K562 (cell line): ENCODE measurements at regions not wholly inside any gene's neighbourhood (a gene's known extent, or its start where the extent isn't known, plus 50 kb on each side); places are given as distances from the start of the nearest gene placed in this dataset.

Experiments
- ATAC-seq: fragments of 200-7000 bp; cut with Tn5 transposase; 3 replicates; pipeline ENCODE4 v1.9.1; 2020; ENCODE audit warnings: moderate library complexity
- BruUV-seq: library from RNA; stranded (reverse); fragments of 400-500 nt; replicated peaks from 2 replicates; lab custom pipeline; 2021; lab: Mats Ljungman, UMichigan
- CTCF ChIA-PET: fragments of 300-600 bp; formaldehyde crosslinking; extraction: SDS; loops from one replicate; lab custom pipeline; 2021; ENCODE audit warnings: low intra/inter-chr PET ratio; lab: Yijun Ruan, JAX
- POLR2A ChIA-PET: fragments of 300-600, 350-650 bp; sonication (Branson Sonifier 250); formaldehyde crosslinking; extraction: SDS; loops from one replicate; lab custom pipeline; 2021; ENCODE audit warnings: antibody characterized with exemption, inconsistent platforms; lab: Yijun Ruan, JAX
- DNase-seq, 4 experiments: peaks; one replicate each; pipeline versions ENCODE4 v3.0.0 to v3.0.0-alpha.2; 2011 to 2018; ENCODE audit warnings: low spot score in 3 of 4, mixed read lengths in 3 of 4; ENCODE audit errors: extremely low read depth in 1 of 4
- FAIRE-seq: peaks from 2 replicates; lab custom pipeline; 2011; peaks lifted over from hg19 to GRCh38; lab: Jason Lieb, UNC
- H2AFZ ChIP-seq: 2 replicates; pipeline ENCODE4 v1.6.0; 2011; ENCODE audit warnings: low read depth, low read length, control low read depth, inconsistent platforms
- H3K27ac ChIP-seq: fragments of 200-600 bp; 3 replicates; pipeline ENCODE4 v1.8.0; 2011; ENCODE audit warnings: low read depth, mild to moderate bottlenecking, control low read depth, inconsistent platforms, low read length, moderate library complexity, mixed read lengths; ENCODE audit errors: extremely low read depth
- H3K27me3 ChIP-seq, 2 experiments: fragments of 300-600 bp in 1 of 2; 2 replicates in 1 of 2; 3 replicates in 1 of 2; pipeline versions ENCODE4 v1.6.0 to v1.8.0; 2011; ENCODE audit warnings: inconsistent platforms in 2 of 2, low read length in 2 of 2, mild to moderate bottlenecking in 1 of 2, mixed read lengths in 1 of 2, moderate library complexity in 1 of 2; ENCODE audit not compliant: control insufficient read depth in 2 of 2, insufficient read depth in 2 of 2
- H3K36me3 ChIP-seq: fragments of 300-600 bp; 3 replicates; pipeline ENCODE4 v1.8.0; 2011; ENCODE audit warnings: mild to moderate bottlenecking, low read length, inconsistent platforms; ENCODE audit not compliant: control insufficient read depth, insufficient read depth
- H3K4me1 ChIP-seq, 2 experiments: fragments of 200-600 bp in 1 of 2; replicated peaks in 1 of 2; 2 replicates in 1 of 2; 3 replicates in 1 of 2; pipeline versions ENCODE4 v1.5.1 to v1.8.0; 2011; ENCODE audit warnings: inconsistent platforms in 2 of 2, low read length in 2 of 2, mild to moderate bottlenecking in 1 of 2, mixed read lengths in 1 of 2, moderate library complexity in 1 of 2; ENCODE audit not compliant: control insufficient read depth in 2 of 2, insufficient read depth in 2 of 2
- H3K4me2 ChIP-seq: 2 replicates; pipeline ENCODE4 v1.6.1; 2011; ENCODE audit warnings: low read length, control low read depth, inconsistent platforms, mixed read lengths; ENCODE audit not compliant: insufficient read depth
- H3K4me3 ChIP-seq: fragments of 200-600 bp; sonication (generic), shearing (Covaris generic); 2 replicates; pipeline ENCODE4 v1.5.1; 2016; ENCODE audit warnings: control low read depth, inconsistent platforms
- H3K79me2 ChIP-seq: fragments of 200-600 bp; 3 replicates; pipeline ENCODE4 v1.8.0; 2011; ENCODE audit warnings: low read length, inconsistent platforms; ENCODE audit not compliant: control insufficient read depth, insufficient read depth
- H3K9ac ChIP-seq, 2 experiments: 2 replicates each; pipeline versions ENCODE4 v1.6.0 to v1.6.1; 2011; ENCODE audit warnings: low read depth in 2 of 2, low read length in 2 of 2, control low read depth in 1 of 2, inconsistent platforms in 1 of 2, mild to moderate bottlenecking in 1 of 2, mixed read lengths in 1 of 2; ENCODE audit not compliant: insufficient read depth in 1 of 2
- H3K9me1 ChIP-seq: one replicate; pipeline ENCODE4 v1.6.0; 2011; ENCODE audit warnings: inconsistent platforms, mild to moderate bottlenecking, low read length, moderate library complexity; ENCODE audit not compliant: control insufficient read depth, insufficient read depth
- H3K9me3 ChIP-seq: replicated peaks from 2 replicates; pipeline ENCODE4 v1.5.1; 2011; ENCODE audit warnings: low read depth, low read length, inconsistent platforms; ENCODE audit not compliant: control insufficient read depth, insufficient read depth
- H4K20me1 ChIP-seq: replicated peaks from 2 replicates; pipeline ENCODE4 v1.6.1; 2011; ENCODE audit warnings: low read length, inconsistent platforms, mixed read lengths; ENCODE audit not compliant: control insufficient read depth, insufficient read depth
- ARID3B ChIP-seq: fragments of 250-450 bp; sonication (Bioruptor Pico); IDR thresholded peaks from 2 replicates; pipeline ENCODE4 v1.4.0; 2020; ENCODE audit warnings: borderline replicate concordance
- CBX3 ChIP-seq, 2 experiments: IDR thresholded peaks; 1 replicate in 1 of 2; 2 replicates in 1 of 2; pipeline ENCODE4 v1.6.1; 2012; ENCODE audit warnings: inconsistent platforms in 2 of 2, low read length in 2 of 2, borderline replicate concordance in 1 of 2, control low read depth in 1 of 2
- ESRRA ChIP-seq: fragments of 450-650 bp; IDR thresholded peaks from 2 replicates; pipeline ENCODE4 v1.6.1; 2014; ENCODE audit warnings: low read depth, mild to moderate bottlenecking, moderate library complexity, borderline replicate concordance
- FOSL1 ChIP-seq: fragments of 200-800 bp; sonication (Bioruptor generic); conservative IDR thresholded peaks from 2 replicates; pipeline ENCODE4 v1.6.1; 2016; ENCODE audit warnings: missing genetic modification characterization, missing compliant biosample characterization
- JUN ChIP-seq, 2 experiments: sonication (generic) in 1 of 2; formaldehyde crosslinking in 1 of 2; IDR thresholded peaks; 2 replicates each; pipeline versions ENCODE4 v1.6.1 to v1.8.0; 2012 to 2022; ENCODE audit warnings: borderline replicate concordance in 2 of 2, mild to moderate bottlenecking in 2 of 2, improper control_type of control experiment in 1 of 2, low read depth in 1 of 2, low read length in 1 of 2, missing genetic modification reagents in 1 of 2
- KAT2B ChIP-seq: IDR thresholded peaks from one replicate; pipeline ENCODE4 v1.6.1; 2012; ENCODE audit warnings: low read depth, mild to moderate bottlenecking, control low read depth, inconsistent platforms, low read length, moderate library complexity
- NR2C1 ChIP-seq, 2 experiments: fragments of 450-650 bp; IDR thresholded peaks; 2 replicates each; pipeline ENCODE4 v1.6.1; 2017; ENCODE audit warnings: mild to moderate bottlenecking in 2 of 2, antibody characterized with exemption in 1 of 2, inconsistent platforms in 1 of 2, missing compliant biosample characterization in 1 of 2, missing genetic modification characterization in 1 of 2
- PHF21A ChIP-seq: fragments of 450-650 bp; IDR thresholded peaks from 2 replicates; pipeline ENCODE4 v1.6.1; 2017; ENCODE audit warnings: low read depth, borderline replicate concordance
- SAP30 ChIP-seq: fragments of 200-600 bp; sonication (generic); IDR thresholded peaks from 2 replicates; pipeline ENCODE4 v1.6.1; 2012; ENCODE audit warnings: borderline replicate concordance, low read depth, mild to moderate bottlenecking, moderate library complexity, low read length, control low read depth, inconsistent platforms; ENCODE audit not compliant: insufficient read depth, poor library complexity, severe bottlenecking
- TEAD1 ChIP-seq, 2 experiments: fragments of 450-650 bp in 1 of 2; sonication (generic) in 1 of 2; formaldehyde crosslinking; IDR thresholded peaks; 2 replicates each; pipeline versions ENCODE4 v1.4.0 to v1.8.0; 2020 to 2022; ENCODE audit warnings: mild to moderate bottlenecking in 2 of 2, missing genetic modification reagents in 1 of 2
- TSHZ1 ChIP-seq: fragments of 250-450 bp; sonication (Bioruptor Pico); IDR thresholded peaks from 2 replicates; pipeline ENCODE4 v1.4.0; 2020; ENCODE audit warnings: mild to moderate bottlenecking, moderate library complexity
- ZFPM2 ChIP-seq: fragments of 250-450 bp; sonication (Bioruptor Pico); IDR thresholded peaks from 2 replicates; pipeline ENCODE4 v1.5.1; 2022; ENCODE audit warnings: mild to moderate bottlenecking
- ZNF124 ChIP-seq: sonication (generic); formaldehyde crosslinking; IDR thresholded peaks from 2 replicates; pipeline ENCODE4 v1.8.1; 2022; ENCODE audit warnings: missing genetic modification reagents
- WGBS: fragments of 100-300 bp; shearing (Covaris generic); methylation state at CpG from one replicate; pipeline ENCODE4 v1.1.6; 2016; ENCODE audit warnings: low coverage, mixed read lengths; ENCODE audit not compliant: insufficient coverage; ENCODE audit errors: missing lambda C conversion rate; 5-methylcytosine and 5-hydroxymethylcytosine counted together
- in situ Hi-C: fragments of 300-500 bp; cut with MboI; formaldehyde crosslinking; loops from 4 replicates; pipeline ENCODE4 v1.15.0; 2018; ENCODE audit warnings: inconsistent platforms, mixed read lengths
- intact Hi-C: fragments of 100-400 bp; cut with micrococcal nuclease; formaldehyde crosslinking; loops from 2 replicates; pipeline ENCODE4 v1.14.2; 2022

GRCh38 chr2:164182116-164182627 lies 439.1 kb downstream of the GRB14 start:
- BruUV-seq: no TSS peak
- Histone ChIP-seq H3K9me3 (peaks cover 2% of the 10 kb centered on the region; the same call in 1 of the 2 replicates), H3K4me1 (no peaks in the 10 kb centered on the region), H3K9ac (no peak overlapping the region), H3K27me3 (no peaks in the 10 kb centered on the region), H2AFZ (no peak overlapping the region), H3K36me3 (no peaks in the 10 kb centered on the region), H3K4me3 (no peak overlapping the region), H3K79me2 (no peaks in the 10 kb centered on the region), H3K9me1 (no peaks in the 10 kb centered on the region), H4K20me1 (no peaks in the 10 kb centered on the region), H3K27ac (no peak overlapping the region), H3K4me2 (no peak overlapping the region)
- POLR2A ChIA-PET: no interaction called here
- CTCF ChIA-PET: no interaction called here
- intact Hi-C loops (no loop called here), in situ Hi-C loops (no loop called here)
- 2% methylated on average over 5 of the region's 5 CpGs for WGBS
- DNase-seq: no peak
- no peak for FAIRE-seq
- ATAC-seq: no peak
- TF ChIP-seq CBX3 (IDR thresholded peaks at IDR 0.05; ENCODE audit: borderline replicate concordance in 1 of 2, low read length in 2 of 2) (no peak), PHF21A (no peak), NR2C1 (IDR thresholded peaks at IDR 0.05) (no peak), NR2C1 (tag; IDR thresholded peaks at IDR 0.05) (no peak), TSHZ1 (CRISPR knock-in tag) (no peak), ARID3B (CRISPR knock-in tag) (no peak), TEAD1 (CRISPR knock-in tag; IDR thresholded peaks at IDR 0.05) (no peak), ESRRA (no peak), ZNF124 (no peak), SAP30 (no peak), FOSL1 (tag) (no peak), KAT2B (no peak), ZFPM2 (CRISPR knock-in tag) (no peak), JUN (IDR thresholded peaks at IDR 0.05; ENCODE audit: borderline replicate concordance, low read depth, low read length) (no peak), JUN (CRISPR knock-in tag; IDR thresholded peaks at IDR 0.05; ENCODE audit: borderline replicate concordance) (no peak)
- TF ChIP-seq, all 486 proteins: peak for 0
